Testis (tissue), 2 donors: ENCODE measurements at regions not wholly inside any gene's neighbourhood (a gene's known extent, or its start where the extent isn't known, plus 50 kb on each side); places are given as distances from the start of the nearest gene placed in this dataset.

Experiments
- DNase-seq: peaks from one replicate; pipeline ENCODE4 v3.0.0-alpha.2; 2019
- H3K27ac ChIP-seq, 2 donors: fragments of 200-600 bp; sonication (generic); one replicate each; pipeline ENCODE4 v1.5.1; 2019
- H3K27me3 ChIP-seq: fragments of 200-600 bp; sonication (generic); one replicate; pipeline ENCODE4 v1.5.1; 2019
- H3K36me3 ChIP-seq: fragments of 200-600 bp; sonication (generic); one replicate; pipeline ENCODE4 v1.5.1; 2017; ENCODE audit warnings: low read depth; ENCODE audit errors: missing control alignments
- H3K4me1 ChIP-seq: fragments of 200-600 bp; sonication (generic); one replicate; pipeline ENCODE4 v1.5.1; 2019
- H3K4me3 ChIP-seq, 2 donors: fragments of 200-600 bp; sonication (generic); one replicate each; pipeline ENCODE4 v1.5.1; 2017 to 2019
- H3K9me3 ChIP-seq: fragments of 200-600 bp; sonication (generic); one replicate; pipeline ENCODE4 v1.5.1; 2017
- POLR2A ChIP-seq: fragments of 450-650 bp; IDR thresholded peaks from one replicate; pipeline ENCODE4 v1.6.1; 2017; ENCODE audit warnings: antibody characterized with exemption, mild to moderate bottlenecking, moderate library complexity
- WGBS, 2 donors: methylation state at CpG; one replicate each; pipeline ENCODE4 v1.1.5; 2018; 5-methylcytosine and 5-hydroxymethylcytosine counted together
- intact Hi-C: fragments of 100-400 bp; cut with DNase I; formaldehyde crosslinking; loops from one replicate; pipeline ENCODE4 v1.15.1; 2023; ENCODE audit warnings: low total_unique reads
- TF ChIP-seq, protein P1 (sequence below), 3 experiments: fragments of 450-650 bp in 2 of 3; fragments of 200-600 bp in 1 of 3; sonication (generic) in 1 of 3; IDR thresholded peaks; one replicate each; pipeline ENCODE4 v1.5.1; 2016 to 2019; ENCODE audit warnings: antibody characterized with exemption in 3 of 3, mild to moderate bottlenecking in 2 of 3, moderate library complexity in 1 of 3

GRCh38 chr2:2570360-2570759 lies 239.3 kb upstream of the MYT1L start:
- intact Hi-C loops = no loop called here
- H3K9me3 ChIP-seq = no peaks in the 10 kb centered on the region
- no peaks in the 10 kb centered on the region for H3K36me3 ChIP-seq
- H3K27me3 ChIP-seq = no peaks in the 10 kb centered on the region
- H3K4me1 ChIP-seq = no peaks in the 10 kb centered on the region
- no peak overlapping the region for H3K4me3 ChIP-seq
- no peak overlapping the region for H3K27ac ChIP-seq
- 94 to 96% methylated on average over 9 to 11 of the region's 11 CpGs for WGBS, 2 donors
- DNase-seq = no peak
- TF ChIP-seq, protein P1, sequence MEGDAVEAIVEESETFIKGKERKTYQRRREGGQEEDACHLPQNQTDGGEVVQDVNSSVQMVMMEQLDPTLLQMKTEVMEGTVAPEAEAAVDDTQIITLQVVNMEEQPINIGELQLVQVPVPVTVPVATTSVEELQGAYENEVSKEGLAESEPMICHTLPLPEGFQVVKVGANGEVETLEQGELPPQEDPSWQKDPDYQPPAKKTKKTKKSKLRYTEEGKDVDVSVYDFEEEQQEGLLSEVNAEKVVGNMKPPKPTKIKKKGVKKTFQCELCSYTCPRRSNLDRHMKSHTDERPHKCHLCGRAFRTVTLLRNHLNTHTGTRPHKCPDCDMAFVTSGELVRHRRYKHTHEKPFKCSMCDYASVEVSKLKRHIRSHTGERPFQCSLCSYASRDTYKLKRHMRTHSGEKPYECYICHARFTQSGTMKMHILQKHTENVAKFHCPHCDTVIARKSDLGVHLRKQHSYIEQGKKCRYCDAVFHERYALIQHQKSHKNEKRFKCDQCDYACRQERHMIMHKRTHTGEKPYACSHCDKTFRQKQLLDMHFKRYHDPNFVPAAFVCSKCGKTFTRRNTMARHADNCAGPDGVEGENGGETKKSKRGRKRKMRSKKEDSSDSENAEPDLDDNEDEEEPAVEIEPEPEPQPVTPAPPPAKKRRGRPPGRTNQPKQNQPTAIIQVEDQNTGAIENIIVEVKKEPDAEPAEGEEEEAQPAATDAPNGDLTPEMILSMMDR (IDR thresholded peaks at IDR 0.05) = no peak
- TF ChIP-seq POLR2A = no peak

GRCh38 chr2:2569836-2570235 lies 238.8 kb upstream of the MYT1L start:
- no peaks in the 10 kb centered on the region for H3K27me3 ChIP-seq
- intact Hi-C loops = no loop called here
- TF ChIP-seq, protein P1 (IDR thresholded peaks at IDR 0.05) = no peak
- TF ChIP-seq POLR2A = no peak
- no peaks in the 10 kb centered on the region for H3K36me3 ChIP-seq
- H3K9me3 ChIP-seq = no peaks in the 10 kb centered on the region
- no peaks in the 10 kb centered on the region for H3K4me1 ChIP-seq
- no peak for DNase-seq
- 56 to 72% methylated on average over 4 of the region's 4 CpGs for WGBS, 2 donors
- H3K27ac ChIP-seq = no peak overlapping the region
- H3K4me3 ChIP-seq = no peak overlapping the region

- Histone ChIP-seq H3K27me3 (no peaks in the 10 kb centered on the region), H3K36me3 (no peaks in the 10 kb centered on the region), H3K4me1 (peaks cover 5% of the 10 kb centered on the region), H3K9me3 (no peaks in the 10 kb centered on the region), H3K27ac (no peak overlapping the region), H3K4me3 (no peak overlapping the region)
- WGBS, 2 donors = 89 to 90% methylated on average over 11 of the region's 11 CpGs
- no peak for TF ChIP-seq POLR2A
- TF ChIP-seq, protein P1 (IDR thresholded peaks at IDR 0.05) = no peak
- no peak for DNase-seq
- intact Hi-C loops = no loop called here
Measured at GRCh38 chr2:2569306-2569705, 238.2 kb upstream of the MYT1L start.

DNA sequence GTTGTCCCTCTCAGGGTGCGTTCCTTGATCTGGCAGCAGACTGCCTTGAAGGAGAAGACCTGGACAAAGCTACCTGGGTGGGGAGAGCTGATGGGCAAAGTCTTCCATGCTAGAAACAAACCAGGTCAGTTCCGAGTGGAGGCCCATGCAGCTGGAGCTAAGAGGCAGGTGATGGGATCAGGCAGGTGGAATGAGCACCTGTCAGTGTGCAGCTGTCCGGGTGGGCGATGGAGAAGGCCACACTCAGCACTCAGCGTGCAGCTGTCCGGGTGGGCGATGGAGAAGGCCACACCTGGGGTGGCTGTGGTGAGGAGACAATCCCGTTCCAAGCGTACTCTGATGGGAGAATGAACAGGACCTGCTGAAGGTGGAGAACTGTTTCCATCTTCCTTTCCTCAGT lies 237.3 kb upstream of the MYT1L start:
- intact Hi-C loops = no loop called here
- no peaks in the 10 kb centered on the region for H3K36me3 ChIP-seq
- no peak for TF ChIP-seq POLR2A
- TF ChIP-seq, protein P1 (IDR thresholded peaks at IDR 0.05) = no peak
- H3K27ac ChIP-seq = no peak overlapping the region
- H3K27me3 ChIP-seq = no peaks in the 10 kb centered on the region
- peaks cover 11% of the 10 kb centered on the region for H3K4me1 ChIP-seq
- no peaks in the 10 kb centered on the region for H3K9me3 ChIP-seq
- no peak overlapping the region for H3K4me3 ChIP-seq
- DNase-seq = no peak
- 91 to 95% methylated on average over 9 of the region's 9 CpGs for WGBS, 2 donors

DNA sequence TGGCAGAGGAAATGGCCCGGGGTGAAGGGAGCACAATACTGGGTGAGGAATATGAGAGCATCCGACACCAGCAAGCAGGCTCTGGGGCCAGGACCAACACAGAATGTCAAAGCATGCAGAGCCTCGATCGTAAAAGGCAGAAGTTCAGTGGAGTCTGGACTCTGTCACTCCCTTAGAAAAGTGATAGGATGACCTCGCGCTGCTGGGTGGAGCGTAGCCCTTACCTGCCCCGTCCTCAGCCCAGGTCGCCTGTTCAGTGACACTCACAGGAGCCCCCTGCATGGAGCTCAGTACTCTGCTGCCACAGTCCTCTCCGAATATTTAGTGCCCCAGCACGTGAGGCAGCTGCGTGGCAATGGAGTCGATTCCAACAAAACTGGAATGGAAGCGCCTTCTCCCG lies 236.7 kb upstream of the MYT1L start:
- intact Hi-C loops = no loop called here
- H3K27ac ChIP-seq = no peak overlapping the region

More for the DNA sequence above, 236.7 kb upstream of the MYT1L start:
- WGBS, 2 donors = 85 to 88% methylated on average over 15 of the region's 15 CpGs
- Histone ChIP-seq H3K27me3 (no peaks in the 10 kb centered on the region), H3K9me3 (no peaks in the 10 kb centered on the region), H3K4me3 (no peak overlapping the region), H3K36me3 (no peaks in the 10 kb centered on the region), H3K4me1 (peaks cover 11% of the 10 kb centered on the region)
- no peak for DNase-seq
- TF ChIP-seq, protein P1 (IDR thresholded peaks at IDR 0.05) = no peak
